Panc1 (cell line): ENCODE measurements at regions not wholly inside any gene's neighbourhood (a gene's known extent, or its start where the extent isn't known, plus 50 kb on each side); places are given as distances from the start of the nearest gene placed in this dataset.

ENCODE experiments used
- ATAC-seq: fragments of 200-7000 bp; cut with Tn5 transposase; 2 replicates; pipeline ENCODE4 v1.9.1; 2020; ENCODE audit warnings: mild to moderate bottlenecking, moderate library complexity
- BruUV-seq: library from RNA; stranded (reverse); fragments of 400-500 nt; replicated peaks from 2 replicates; lab custom pipeline; 2021; lab: Mats Ljungman, UMichigan
- CTCF ChIA-PET: fragments of 300-600 bp; sonication (Branson Sonifier 250); formaldehyde crosslinking; loops from one replicate; lab custom pipeline; 2022; ENCODE audit warnings: antibody characterized with exemption; lab: Charles Lee
- POLR2A ChIA-PET: fragments of 300-600 bp; sonication (Branson Sonifier 250); formaldehyde crosslinking; loops from one replicate; lab custom pipeline; 2022; ENCODE audit warnings: antibody characterized with exemption; lab: Charles Lee
- DNase-seq: peaks from one replicate; pipeline ENCODE4 v3.0.0-alpha.2; 2010; ENCODE audit warnings: low read depth, low spot score
- H3K27ac ChIP-seq: 2 replicates; pipeline ENCODE4 v1.5.1; 2011; ENCODE audit warnings: mild to moderate bottlenecking, low read length, inconsistent platforms
- H3K27me3 ChIP-seq: fragments of 200-500 bp; sonication (Bioruptor generic); 2 replicates; pipeline ENCODE4 v1.6.0; 2014; ENCODE audit warnings: low read length, inconsistent platforms; ENCODE audit not compliant: control insufficient read depth, insufficient read depth
- H3K36me3 ChIP-seq: fragments of 200-500 bp; sonication (Bioruptor generic); 2 replicates; pipeline ENCODE4 v1.5.1; 2014; ENCODE audit warnings: inconsistent platforms, mild to moderate bottlenecking, low read length, moderate library complexity; ENCODE audit not compliant: control insufficient read depth, insufficient read depth
- H3K4me1 ChIP-seq: 2 replicates; pipeline ENCODE4 v1.5.1; 2011; ENCODE audit warnings: inconsistent platforms, mild to moderate bottlenecking, low read length, moderate library complexity; ENCODE audit not compliant: control insufficient read depth, insufficient read depth
- H3K4me3 ChIP-seq, 2 experiments: 2 replicates each; pipeline ENCODE4 v1.5.1; 2011 to 2012; ENCODE audit warnings: low read depth in 2 of 2, low read length in 2 of 2, mild to moderate bottlenecking in 2 of 2, inconsistent platforms in 1 of 2, moderate library complexity in 1 of 2
- H3K9me3 ChIP-seq: fragments of 200-500 bp; sonication (Bioruptor generic); 2 replicates; pipeline ENCODE4 v1.5.1; 2014; ENCODE audit warnings: low read depth, mild to moderate bottlenecking, inconsistent platforms, low read length, moderate library complexity; ENCODE audit not compliant: control insufficient read depth, insufficient read depth
- POLR2AphosphoS5 ChIP-seq: IDR thresholded peaks from 2 replicates; pipeline ENCODE4 v1.6.1; 2012; ENCODE audit warnings: mild to moderate bottlenecking, low read depth, low read length, moderate library complexity
- SIN3A ChIP-seq: IDR thresholded peaks from 2 replicates; pipeline ENCODE4 v1.6.1; 2012; ENCODE audit warnings: low read depth, mild to moderate bottlenecking, low read length, moderate library complexity, borderline replicate concordance; ENCODE audit not compliant: insufficient read depth
- TCF7L2 ChIP-seq: IDR thresholded peaks from 2 replicates; pipeline ENCODE4 v1.6.1; 2011; ENCODE audit warnings: mild to moderate bottlenecking, low read depth, low read length, inconsistent platforms
- in situ Hi-C: cut with HindIII; loops from 2 replicates; pipeline ENCODE4 v1.10.0; 2016; ENCODE audit warnings: low sequenced_read_pairs, low pct_unique_long_range_greater_than_20kb
- intact Hi-C: fragments of 100-400 bp; cut with micrococcal nuclease; formaldehyde crosslinking; loops from one replicate; pipeline ENCODE4 v1.10.0; 2022; ENCODE audit not compliant: unreplicated experiment
- TF ChIP-seq, protein P1 (sequence below): fragments of 450-650 bp; IDR thresholded peaks from 2 replicates; pipeline ENCODE4 v1.5.1; 2017; ENCODE audit warnings: mild to moderate bottlenecking
- TF ChIP-seq, protein P2 (sequence below), 2 experiments: IDR thresholded peaks; 2 replicates each; pipeline ENCODE4 v1.6.1; 2011 to 2012; ENCODE audit warnings: low read depth in 2 of 2, control low read depth in 1 of 2, low read length in 1 of 2, mild to moderate bottlenecking in 1 of 2, moderate library complexity in 1 of 2; ENCODE audit not compliant: insufficient read depth in 1 of 2

- Histone ChIP-seq H3K4me1 (no peaks in the 10 kb centered on the region), H3K4me3 (no peak overlapping the region), H3K36me3 (no peaks in the 10 kb centered on the region), H3K27me3 (no peaks in the 10 kb centered on the region), H3K9me3 (no peaks in the 10 kb centered on the region), H3K27ac (no peak overlapping the region)
- TF ChIP-seq, protein P1, sequence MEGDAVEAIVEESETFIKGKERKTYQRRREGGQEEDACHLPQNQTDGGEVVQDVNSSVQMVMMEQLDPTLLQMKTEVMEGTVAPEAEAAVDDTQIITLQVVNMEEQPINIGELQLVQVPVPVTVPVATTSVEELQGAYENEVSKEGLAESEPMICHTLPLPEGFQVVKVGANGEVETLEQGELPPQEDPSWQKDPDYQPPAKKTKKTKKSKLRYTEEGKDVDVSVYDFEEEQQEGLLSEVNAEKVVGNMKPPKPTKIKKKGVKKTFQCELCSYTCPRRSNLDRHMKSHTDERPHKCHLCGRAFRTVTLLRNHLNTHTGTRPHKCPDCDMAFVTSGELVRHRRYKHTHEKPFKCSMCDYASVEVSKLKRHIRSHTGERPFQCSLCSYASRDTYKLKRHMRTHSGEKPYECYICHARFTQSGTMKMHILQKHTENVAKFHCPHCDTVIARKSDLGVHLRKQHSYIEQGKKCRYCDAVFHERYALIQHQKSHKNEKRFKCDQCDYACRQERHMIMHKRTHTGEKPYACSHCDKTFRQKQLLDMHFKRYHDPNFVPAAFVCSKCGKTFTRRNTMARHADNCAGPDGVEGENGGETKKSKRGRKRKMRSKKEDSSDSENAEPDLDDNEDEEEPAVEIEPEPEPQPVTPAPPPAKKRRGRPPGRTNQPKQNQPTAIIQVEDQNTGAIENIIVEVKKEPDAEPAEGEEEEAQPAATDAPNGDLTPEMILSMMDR = no peak
- TF ChIP-seq, protein P2, sequence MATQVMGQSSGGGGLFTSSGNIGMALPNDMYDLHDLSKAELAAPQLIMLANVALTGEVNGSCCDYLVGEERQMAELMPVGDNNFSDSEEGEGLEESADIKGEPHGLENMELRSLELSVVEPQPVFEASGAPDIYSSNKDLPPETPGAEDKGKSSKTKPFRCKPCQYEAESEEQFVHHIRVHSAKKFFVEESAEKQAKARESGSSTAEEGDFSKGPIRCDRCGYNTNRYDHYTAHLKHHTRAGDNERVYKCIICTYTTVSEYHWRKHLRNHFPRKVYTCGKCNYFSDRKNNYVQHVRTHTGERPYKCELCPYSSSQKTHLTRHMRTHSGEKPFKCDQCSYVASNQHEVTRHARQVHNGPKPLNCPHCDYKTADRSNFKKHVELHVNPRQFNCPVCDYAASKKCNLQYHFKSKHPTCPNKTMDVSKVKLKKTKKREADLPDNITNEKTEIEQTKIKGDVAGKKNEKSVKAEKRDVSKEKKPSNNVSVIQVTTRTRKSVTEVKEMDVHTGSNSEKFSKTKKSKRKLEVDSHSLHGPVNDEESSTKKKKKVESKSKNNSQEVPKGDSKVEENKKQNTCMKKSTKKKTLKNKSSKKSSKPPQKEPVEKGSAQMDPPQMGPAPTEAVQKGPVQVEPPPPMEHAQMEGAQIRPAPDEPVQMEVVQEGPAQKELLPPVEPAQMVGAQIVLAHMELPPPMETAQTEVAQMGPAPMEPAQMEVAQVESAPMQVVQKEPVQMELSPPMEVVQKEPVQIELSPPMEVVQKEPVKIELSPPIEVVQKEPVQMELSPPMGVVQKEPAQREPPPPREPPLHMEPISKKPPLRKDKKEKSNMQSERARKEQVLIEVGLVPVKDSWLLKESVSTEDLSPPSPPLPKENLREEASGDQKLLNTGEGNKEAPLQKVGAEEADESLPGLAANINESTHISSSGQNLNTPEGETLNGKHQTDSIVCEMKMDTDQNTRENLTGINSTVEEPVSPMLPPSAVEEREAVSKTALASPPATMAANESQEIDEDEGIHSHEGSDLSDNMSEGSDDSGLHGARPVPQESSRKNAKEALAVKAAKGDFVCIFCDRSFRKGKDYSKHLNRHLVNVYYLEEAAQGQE (IDR thresholded peaks at IDR 0.05; ENCODE audit: insufficient read depth in 1 of 2, low read depth in 2 of 2, low read length in 1 of 2) = no peak
- TF ChIP-seq SIN3A (no peak), TCF7L2 (no peak), POLR2AphosphoS5 (no peak)
- ChIA-PET CTCF (no interaction called here), POLR2A (no interaction called here)
- no TSS peak for BruUV-seq
- intact Hi-C loops (no loop called here), in situ Hi-C loops (no loop called here)
- ATAC-seq (no peak), DNase-seq (no peak)
Observed at GRCh38 chr9:134493461-134494272, 147.9 kb upstream of the COL5A1 start.

- ChIA-PET CTCF (no interaction called here), POLR2A (no interaction called here)
- no peaks in the 10 kb centered on the region for H3K9me3 ChIP-seq
- no peak overlapping the region for H3K4me3 ChIP-seq
- no peak overlapping the region for H3K27ac ChIP-seq
- ATAC-seq (no peak), DNase-seq (no peak)
- TF ChIP-seq, protein P1 = no peak
- TF ChIP-seq SIN3A (no peak), POLR2AphosphoS5 (no peak), TCF7L2 (no peak)
- TF ChIP-seq, protein P2 (IDR thresholded peaks at IDR 0.05; ENCODE audit: insufficient read depth in 1 of 2, low read depth in 2 of 2, low read length in 1 of 2) = no peak
- BruUV-seq = no TSS peak
- intact Hi-C loops (no loop called here), in situ Hi-C loops (no loop called here)
- H3K4me1 ChIP-seq = no peaks in the 10 kb centered on the region
- H3K36me3 ChIP-seq = no peaks in the 10 kb centered on the region
- no peaks in the 10 kb centered on the region for H3K27me3 ChIP-seq
Observed at GRCh38 chr9:134494273-134494815, 147.3 kb upstream of the COL5A1 start.
